IPS-15b (cell line): ENCODE measurements at regions not wholly inside any gene's neighbourhood (a gene's known extent, or its start where the extent isn't known, plus 50 kb on each side); places are given as distances from the start of the nearest gene placed in this dataset.

ENCODE experiments used
- H3K27me3 ChIP-seq: one replicate; pipeline ENCODE4 v1.6.1; 2013; ENCODE audit warnings: low read length; ENCODE audit not compliant: control insufficient read depth, insufficient read depth
- H3K36me3 ChIP-seq: one replicate; pipeline ENCODE4 v1.6.1; 2013; ENCODE audit warnings: low read length; ENCODE audit not compliant: control insufficient read depth, insufficient read depth
- H3K4me1 ChIP-seq: one replicate; pipeline ENCODE4 v1.6.1; 2013; ENCODE audit warnings: mild to moderate bottlenecking, low read length; ENCODE audit not compliant: control insufficient read depth, insufficient read depth
- H3K4me3 ChIP-seq: one replicate; pipeline ENCODE4 v1.5.1; 2013; ENCODE audit warnings: low read depth, low read length
- H3K9ac ChIP-seq: one replicate; pipeline ENCODE4 v1.6.1; 2013; ENCODE audit warnings: low read depth, mild to moderate bottlenecking, low read length
- H3K9me3 ChIP-seq: one replicate; pipeline ENCODE4 v1.6.1; 2013; ENCODE audit warnings: mild to moderate bottlenecking, low read length; ENCODE audit not compliant: control insufficient read depth, insufficient read depth

DNA sequence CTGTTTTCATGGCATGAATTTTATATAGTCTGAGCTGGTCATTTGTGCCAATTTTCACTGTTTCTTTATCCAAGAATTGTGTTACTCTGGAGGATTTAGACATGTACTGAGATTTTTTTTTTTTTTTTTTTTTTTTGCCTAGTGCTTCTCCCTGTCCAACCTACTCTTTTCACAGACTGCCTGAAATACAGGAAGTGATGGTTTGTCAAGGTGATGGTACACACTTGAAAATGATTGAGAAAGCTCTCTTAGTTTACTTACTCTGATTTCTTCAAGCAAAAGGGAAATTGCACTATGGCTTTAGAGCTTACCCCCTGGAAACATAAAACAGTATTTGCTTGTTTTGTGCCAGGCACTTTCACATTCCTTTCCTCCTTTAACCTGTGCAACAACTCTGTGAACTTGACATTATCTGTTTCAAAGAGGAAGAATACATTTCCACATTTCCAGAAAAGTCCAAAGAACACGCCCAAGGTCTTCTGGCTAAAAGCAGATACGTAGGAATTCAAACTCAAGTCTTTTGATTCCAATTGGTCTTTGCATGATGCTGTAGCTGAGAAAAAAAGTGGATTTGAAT is 181.1 kb downstream of the SLC15A5 start:
- Histone ChIP-seq H3K4me3 (no peak overlapping the region), H3K4me1 (no peaks in the 10 kb centered on the region), H3K27me3 (no peaks in the 10 kb centered on the region), H3K36me3 (no peaks in the 10 kb centered on the region), H3K9me3 (no peaks in the 10 kb centered on the region), H3K9ac (no peak overlapping the region)

DNA sequence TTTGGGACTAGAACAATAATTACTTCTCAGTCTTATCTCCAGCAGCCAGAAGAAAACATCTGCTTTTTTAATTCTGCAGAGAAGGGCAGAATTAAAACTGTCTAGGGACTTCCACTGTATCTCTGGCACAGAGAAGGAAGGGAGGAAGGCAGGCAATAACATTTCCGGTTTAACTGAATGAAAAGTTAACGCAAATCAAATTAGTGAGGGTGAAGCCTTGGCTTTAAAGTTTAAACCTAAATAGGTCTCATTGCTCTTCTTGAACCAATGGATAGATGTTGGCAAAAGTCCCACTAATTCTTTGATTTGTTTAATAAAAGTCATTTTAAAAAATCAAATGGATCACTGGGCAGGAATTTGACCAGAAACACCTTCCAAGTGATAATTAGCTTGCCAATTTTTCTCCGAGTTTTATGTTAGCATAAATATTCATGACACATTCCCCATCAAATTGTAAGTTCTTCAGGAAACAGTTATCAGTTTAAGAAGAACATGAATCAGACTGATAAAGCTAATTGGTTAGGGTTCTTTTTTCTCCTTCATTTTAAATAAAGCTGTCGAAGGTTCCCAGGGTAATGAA is 181.9 kb downstream of the SLC15A5 start:
- Histone ChIP-seq H3K9ac (no peak overlapping the region), H3K4me1 (no peaks in the 10 kb centered on the region)

DNA sequence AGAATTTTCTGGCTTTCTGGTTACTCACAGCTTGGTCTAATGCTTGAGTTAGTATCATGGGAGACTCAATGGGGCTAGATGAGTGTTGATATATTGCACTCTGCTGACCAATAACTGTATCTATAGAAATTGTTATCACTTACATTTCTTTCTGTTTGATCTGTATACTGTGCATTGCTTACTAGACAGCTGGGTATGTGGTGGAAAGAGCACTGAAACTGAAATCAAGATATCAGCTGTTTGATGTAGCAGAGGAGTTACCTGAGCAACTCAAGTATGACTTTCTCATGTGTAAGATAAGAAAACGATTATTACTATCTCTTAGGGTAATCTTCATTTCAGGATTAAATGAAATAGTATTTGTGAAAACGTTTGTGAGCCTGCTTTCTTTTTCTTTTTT is 183.0 kb downstream of the SLC15A5 start:
- no peaks in the 10 kb centered on the region for H3K36me3 ChIP-seq
- no peak overlapping the region for H3K9ac ChIP-seq
- H3K4me1 ChIP-seq: no peaks in the 10 kb centered on the region
- no peaks in the 10 kb centered on the region for H3K9me3 ChIP-seq
- no peaks in the 10 kb centered on the region for H3K27me3 ChIP-seq
- H3K4me3 ChIP-seq: no peak overlapping the region

More for the DNA sequence above, 181.9 kb downstream of the SLC15A5 start:
- Histone ChIP-seq H3K27me3 (no peaks in the 10 kb centered on the region), H3K36me3 (no peaks in the 10 kb centered on the region), H3K9me3 (no peaks in the 10 kb centered on the region), H3K4me3 (no peak overlapping the region)

DNA sequence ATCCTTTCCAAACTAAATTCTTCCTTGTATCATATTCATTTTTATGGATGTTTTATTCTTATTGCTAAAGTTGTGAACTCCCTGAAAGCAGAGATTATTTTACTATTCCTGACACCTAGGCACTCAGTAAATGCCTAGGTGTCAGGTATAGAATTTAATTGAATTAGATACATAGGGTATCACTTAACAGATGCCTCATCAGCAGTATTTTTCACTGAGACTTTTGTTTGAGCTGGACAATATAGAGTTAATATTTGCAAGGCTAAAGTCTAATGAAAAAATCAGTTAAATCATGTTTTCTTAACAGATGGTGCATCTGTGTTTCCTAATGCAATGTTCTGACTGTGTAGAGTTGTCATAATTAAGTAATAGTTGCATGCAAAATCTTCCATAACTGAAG is 182.7 kb downstream of the DERA start:
- no peak overlapping the region for H3K4me3 ChIP-seq
- H3K27me3 ChIP-seq: no peaks in the 10 kb centered on the region
- H3K36me3 ChIP-seq: no peaks in the 10 kb centered on the region
- no peak overlapping the region for H3K9ac ChIP-seq
- H3K4me1 ChIP-seq: no peaks in the 10 kb centered on the region
- no peaks in the 10 kb centered on the region for H3K9me3 ChIP-seq

DNA sequence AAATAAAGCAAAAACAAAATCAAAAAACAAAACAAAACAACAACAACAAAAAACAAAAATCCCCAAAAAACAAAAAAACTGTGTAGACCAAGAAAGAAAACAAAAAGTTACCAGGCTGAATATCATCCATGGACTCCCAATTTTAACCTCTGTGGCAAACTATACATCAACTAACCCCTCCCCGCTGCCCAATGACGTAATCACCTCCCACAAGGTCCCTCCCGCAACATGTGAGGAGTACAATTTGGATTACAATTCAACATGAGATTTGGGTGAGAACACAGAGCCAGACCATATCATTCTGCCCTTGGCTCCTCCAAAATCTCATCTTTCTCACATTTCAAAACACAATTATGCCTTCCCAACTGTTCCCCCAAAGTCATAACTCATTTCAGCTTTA is 179.8 kb downstream of the DERA start:
- H3K4me1 ChIP-seq: no peaks in the 10 kb centered on the region
- no peak overlapping the region for H3K9ac ChIP-seq
- no peaks in the 10 kb centered on the region for H3K36me3 ChIP-seq
- H3K4me3 ChIP-seq: no peak overlapping the region
- no peaks in the 10 kb centered on the region for H3K9me3 ChIP-seq
- no peaks in the 10 kb centered on the region for H3K27me3 ChIP-seq

DNA sequence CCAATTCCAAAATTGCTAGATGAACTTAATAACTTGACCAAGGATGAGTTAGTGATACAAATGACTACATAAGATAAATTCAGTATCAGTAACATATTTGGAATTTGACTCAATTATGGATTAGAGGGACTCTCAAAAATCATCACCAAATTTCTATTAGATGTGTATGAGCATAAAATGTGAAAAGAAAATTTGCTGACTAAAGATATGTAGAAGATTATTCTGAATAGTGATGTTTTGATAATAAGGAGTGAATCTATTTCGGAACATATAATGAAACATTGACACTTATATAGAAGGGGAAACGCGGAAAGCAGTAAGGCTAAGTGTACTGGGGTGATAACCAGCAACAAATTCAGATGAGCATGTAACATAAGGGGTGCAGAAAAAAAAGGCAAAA is 177.3 kb downstream of the DERA start:
- H3K36me3 ChIP-seq: no peaks in the 10 kb centered on the region
- no peaks in the 10 kb centered on the region for H3K9me3 ChIP-seq
- no peak overlapping the region for H3K9ac ChIP-seq
- no peak overlapping the region for H3K4me3 ChIP-seq
- H3K4me1 ChIP-seq: peaks cover 8% of the 10 kb centered on the region
- no peaks in the 10 kb centered on the region for H3K27me3 ChIP-seq
